PC-3 (cell line): ENCODE measurements at regions not wholly inside any gene's neighbourhood (a gene's known extent, or its start where the extent isn't known, plus 50 kb on each side); places are given as distances from the start of the nearest gene placed in this dataset.

Source experiments
- ATAC-seq: fragments of 200-7000 bp; cut with Tn5 transposase; 2 replicates; pipeline ENCODE4 v1.9.1; 2020; ENCODE audit warnings: mild to moderate bottlenecking, moderate library complexity
- BruUV-seq: library from RNA; stranded (reverse); fragments of 400-500 nt; replicated peaks from 2 replicates; lab custom pipeline; 2021; lab: Mats Ljungman, UMichigan
- CTCF ChIA-PET: fragments of 300-600 bp; sonication (Branson Sonifier 250); formaldehyde crosslinking; loops from one replicate; lab custom pipeline; 2022; ENCODE audit warnings: antibody characterized with exemption; lab: Charles Lee
- POLR2A ChIA-PET: fragments of 300-600 bp; sonication (Branson Sonifier 250); formaldehyde crosslinking; loops from one replicate; lab custom pipeline; 2022; ENCODE audit warnings: antibody characterized with exemption; ENCODE audit not compliant: unreplicated experiment; lab: Charles Lee
- DNase-seq: peaks from one replicate; pipeline ENCODE4 v3.0.0-alpha.2; 2015
- H2AFZ ChIP-seq: fragments of 300-600 bp; sonication (generic); 2 replicates; pipeline ENCODE4 v1.6.0; 2016; ENCODE audit warnings: antibody characterized with exemption, low read length
- H3F3A ChIP-seq: fragments of 300-600 bp; sonication (generic); one replicate; pipeline ENCODE4 v1.6.0; 2017; ENCODE audit warnings: antibody characterized with exemption, low read length, control low read depth, mild to moderate bottlenecking; ENCODE audit not compliant: unreplicated experiment
- H3K27ac ChIP-seq: fragments of 300-600 bp; sonication (generic); 2 replicates; pipeline ENCODE4 v1.5.1; 2016; ENCODE audit warnings: mild to moderate bottlenecking, low read length
- H3K27me3 ChIP-seq: fragments of 300-600 bp; sonication (generic); 2 replicates; pipeline ENCODE4 v1.6.1; 2016; ENCODE audit warnings: low read length, mixed read lengths
- H3K36me3 ChIP-seq: fragments of 300-600 bp; sonication (generic); 2 replicates; pipeline ENCODE4 v1.6.1; 2016; ENCODE audit warnings: low read depth, mixed run types, low read length, mixed read lengths
- H3K4me1 ChIP-seq: fragments of 300-600 bp; sonication (generic); 2 replicates; pipeline ENCODE4 v1.5.1; 2016; ENCODE audit warnings: low read length; ENCODE audit not compliant: insufficient read depth
- H3K4me2 ChIP-seq: fragments of 300-600 bp; sonication (generic); 2 replicates; pipeline ENCODE4 v1.6.0; 2016; ENCODE audit warnings: low read length
- H3K4me3 ChIP-seq: fragments of 300-600 bp; sonication (generic); 2 replicates; pipeline ENCODE4 v1.5.1; 2016; ENCODE audit warnings: mild to moderate bottlenecking, low read length, mixed read lengths
- H3K79me2 ChIP-seq: fragments of 300-600 bp; sonication (generic); 2 replicates; pipeline ENCODE4 v1.6.1; 2017; ENCODE audit warnings: low read length, mixed read lengths
- H3K9ac ChIP-seq: fragments of 300-600 bp; sonication (generic); 2 replicates; pipeline ENCODE4 v1.6.0; 2016; ENCODE audit warnings: mild to moderate bottlenecking, low read length
- H3K9me2 ChIP-seq: fragments of 300-600 bp; sonication (generic); replicated peaks from 2 replicates; pipeline ENCODE4 v1.6.1; 2016; ENCODE audit warnings: mixed run types, low read length, mixed read lengths
- H3K9me3 ChIP-seq: fragments of 300-600 bp; sonication (generic); 2 replicates; pipeline ENCODE4 v1.6.1; 2016; ENCODE audit warnings: low read length, mixed read lengths
- H4K20me1 ChIP-seq: fragments of 300-600 bp; sonication (generic); 2 replicates; pipeline ENCODE4 v1.6.1; 2016; ENCODE audit warnings: low read length, mixed read lengths
- CTCF ChIP-seq: fragments of 300-600 bp; sonication (generic); conservative IDR thresholded peaks from 2 replicates; pipeline ENCODE4 v1.5.1; 2017; ENCODE audit warnings: antibody characterized with exemption, low read depth, mild to moderate bottlenecking, low read length
- EZH2 ChIP-seq: fragments of 300-600 bp; sonication (generic); IDR thresholded peaks from one replicate; pipeline ENCODE4 v1.6.1; 2017; ENCODE audit warnings: antibody characterized with exemption, mild to moderate bottlenecking, low read length; ENCODE audit not compliant: unreplicated experiment
- EZH2phosphoT487 ChIP-seq: fragments of 300-600 bp; sonication (generic); IDR thresholded peaks from 2 replicates; pipeline ENCODE4 v1.6.1; 2018; ENCODE audit warnings: mild to moderate bottlenecking, antibody characterized with exemption, low read length, borderline replicate concordance
- intact Hi-C: fragments of 100-400 bp; cut with micrococcal nuclease; formaldehyde crosslinking; loops from 2 replicates; pipeline ENCODE4 v1.9.0; 2023

GRCh38 chr13:99908140-99908803 is 63.3 kb downstream of the ZIC5 start:
- BruUV-seq = no TSS peak
- ATAC-seq (peak; percentile 29), DNase-seq (no peak)
- H3K4me3 ChIP-seq = no peak overlapping the region
- no peak overlapping the region for H3K27ac ChIP-seq
- ChIA-PET CTCF (interaction anchor here (0.6 kb wide), 1 partner anchor 142 kb away, joined by 4 read pairs; no protein-coding TSS in a partner anchor), POLR2A (no interaction called here)
- H3K9ac ChIP-seq = no peak overlapping the region
- no peak for TF ChIP-seq EZH2
- TF ChIP-seq CTCF = no peak
- TF ChIP-seq EZH2phosphoT487 = no peak
- H3K9me2 ChIP-seq = no peaks in the 10 kb centered on the region
- H3K36me3 ChIP-seq = no peaks in the 10 kb centered on the region
- no peak overlapping the region for H2AFZ ChIP-seq
- no peak overlapping the region for H3K4me2 ChIP-seq
- H3K4me1 ChIP-seq = no peaks in the 10 kb centered on the region
- H3K9me3 ChIP-seq = no peaks in the 10 kb centered on the region
- no peaks in the 10 kb centered on the region for H4K20me1 ChIP-seq
- peaks cover 27% of the 10 kb centered on the region for H3K27me3 ChIP-seq
- H3K79me2 ChIP-seq = no peaks in the 10 kb centered on the region
- intact Hi-C loops = no loop called here
- H3F3A ChIP-seq = no peaks in the 10 kb centered on the region

GRCh38 chr13:99907627-99908026 is 63.9 kb downstream of the ZIC5 start:
- Histone ChIP-seq H3K27me3 (peaks cover 31% of the 10 kb centered on the region), H3K4me1 (no peaks in the 10 kb centered on the region), H3K4me3 (no peak overlapping the region), H4K20me1 (no peaks in the 10 kb centered on the region), H3K27ac (no peak overlapping the region), H3F3A (no peaks in the 10 kb centered on the region), H3K36me3 (no peaks in the 10 kb centered on the region), H3K79me2 (no peaks in the 10 kb centered on the region), H3K9me3 (no peaks in the 10 kb centered on the region), H3K9ac (no peak overlapping the region), H3K9me2 (no peaks in the 10 kb centered on the region), H2AFZ (no peak overlapping the region), H3K4me2 (no peak overlapping the region)
- no peak for TF ChIP-seq EZH2phosphoT487
- TF ChIP-seq CTCF = no peak
- no peak for TF ChIP-seq EZH2
- no TSS peak for BruUV-seq
- ChIA-PET POLR2A (no interaction called here), CTCF (interaction anchor here (0.6 kb wide), 1 partner anchor 141 kb away, joined by 4 read pairs; no protein-coding TSS in a partner anchor)
- ATAC-seq (no peak), DNase-seq (no peak)
- intact Hi-C loops = no loop called here

- POLR2A ChIA-PET = no interaction called here
Observed at GRCh38 chr13:99907038-99907437, 64.5 kb downstream of the ZIC5 start.

More at GRCh38 chr13:99907038-99907437, 64.5 kb downstream of the ZIC5 start:
- Histone ChIP-seq H3K27ac (no peak overlapping the region), H3F3A (no peaks in the 10 kb centered on the region), H3K79me2 (no peaks in the 10 kb centered on the region), H3K9ac (no peak overlapping the region), H2AFZ (no peak overlapping the region), H3K4me3 (no peak overlapping the region), H3K9me3 (no peaks in the 10 kb centered on the region), H3K4me1 (no peaks in the 10 kb centered on the region), H3K4me2 (no peak overlapping the region), H4K20me1 (no peaks in the 10 kb centered on the region), H3K27me3 (peaks cover 28% of the 10 kb centered on the region), H3K9me2 (no peaks in the 10 kb centered on the region), H3K36me3 (no peaks in the 10 kb centered on the region)
- no TSS peak for BruUV-seq
- TF ChIP-seq EZH2phosphoT487 (no peak), CTCF (no peak), EZH2 (no peak)
- CTCF ChIA-PET = no interaction called here
- ATAC-seq (no peak), DNase-seq (no peak)
- intact Hi-C loops = no loop called here
